IPS-NIHi7 (cell line): ENCODE measurements at regions not wholly inside any gene's neighbourhood (a gene's known extent, or its start where the extent isn't known, plus 50 kb on each side); places are given as distances from the start of the nearest gene placed in this dataset.
"Not testable (repeated sequence)": the region's sequence is repeated elsewhere in the genome, so short reads cannot be mapped to it uniquely, and the experiment has no call there.

Experiments used
- DNase-seq: peaks from one replicate; pipeline ENCODE4 v3.0.0; 2012; ENCODE audit warnings: mixed read lengths; ENCODE audit errors: extremely low spot score

DNA sequence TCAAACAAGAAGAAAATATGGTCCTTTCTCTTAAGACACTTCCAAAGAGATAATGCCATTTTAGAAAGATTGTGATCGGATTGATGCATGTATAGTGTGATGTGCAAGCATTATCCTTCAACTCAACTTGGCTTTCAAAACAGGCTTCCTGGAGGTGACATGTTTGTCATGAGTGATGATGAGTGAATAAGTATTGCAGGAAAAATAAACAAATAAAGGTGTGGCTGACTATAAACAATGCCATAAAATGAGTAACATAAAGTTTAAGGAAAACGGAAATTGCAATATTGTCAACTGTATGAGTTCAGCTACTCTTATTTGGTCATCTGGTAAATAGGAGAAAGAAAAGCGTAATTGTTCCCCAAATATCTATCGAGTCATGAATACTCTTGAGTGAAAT, 1283.7 kb downstream of the PCDH9 start:
- no peak for DNase-seq

DNA sequence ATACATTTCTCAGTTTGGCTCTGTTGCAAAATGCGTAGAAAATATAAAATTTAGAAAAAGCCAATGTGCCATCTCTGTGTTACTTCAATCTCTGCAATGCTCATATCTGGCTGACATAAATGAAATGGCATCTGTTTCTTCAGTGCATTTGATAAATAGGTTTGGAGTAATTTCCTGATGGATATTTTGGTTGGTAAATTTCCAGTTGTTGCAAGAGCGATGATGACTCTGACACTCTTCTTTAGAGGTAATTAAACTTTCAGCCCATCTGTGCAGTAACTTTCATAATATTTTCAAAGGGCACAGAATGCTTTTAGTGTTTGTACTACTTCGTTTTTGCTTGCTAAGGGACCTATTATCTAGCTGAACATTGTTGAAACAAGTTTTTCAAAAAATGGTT, 1286.4 kb downstream of the PCDH9 start:
- no peak for DNase-seq

DNA sequence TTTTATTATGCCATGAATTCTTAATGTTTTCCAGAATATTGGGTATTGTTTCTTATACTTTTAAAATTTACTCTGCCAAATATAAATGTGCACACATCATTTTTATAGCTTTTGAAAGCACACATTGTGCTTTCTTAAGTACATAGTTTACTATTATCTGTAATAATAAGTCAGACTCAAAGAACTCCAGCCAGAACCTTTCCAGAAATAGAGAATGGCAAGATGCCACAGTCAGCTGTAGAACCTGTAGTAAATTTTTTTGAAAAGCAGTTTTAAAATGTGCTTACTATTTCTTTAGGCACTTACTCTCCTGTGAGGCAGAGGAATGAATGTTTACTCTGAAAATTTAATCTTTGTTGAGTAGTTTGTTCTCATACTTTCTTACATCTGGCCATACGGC, 1287.1 kb downstream of the PCDH9 start:
- DNase-seq: no peak

DNA sequence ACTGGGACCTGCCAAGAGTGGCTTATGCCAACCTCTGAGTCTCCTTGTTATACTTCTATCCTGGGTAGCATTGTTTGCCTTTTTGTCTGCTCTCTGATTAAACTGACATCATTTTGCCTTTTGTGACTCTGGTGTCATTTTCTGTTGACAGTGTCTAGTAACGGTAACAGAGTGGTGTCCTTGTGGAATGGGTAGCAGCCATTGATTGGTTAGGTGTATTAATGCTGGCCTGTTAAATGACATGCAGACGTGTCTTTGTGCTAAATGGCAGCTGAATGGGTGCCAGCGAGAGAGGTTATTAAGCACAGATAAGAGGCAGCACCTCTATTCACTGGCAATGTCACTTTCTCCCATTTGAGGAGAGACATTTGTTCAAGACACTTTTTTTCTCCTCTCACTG, 1289.4 kb downstream of the PCDH9 start:
- DNase-seq: no peak

DNA sequence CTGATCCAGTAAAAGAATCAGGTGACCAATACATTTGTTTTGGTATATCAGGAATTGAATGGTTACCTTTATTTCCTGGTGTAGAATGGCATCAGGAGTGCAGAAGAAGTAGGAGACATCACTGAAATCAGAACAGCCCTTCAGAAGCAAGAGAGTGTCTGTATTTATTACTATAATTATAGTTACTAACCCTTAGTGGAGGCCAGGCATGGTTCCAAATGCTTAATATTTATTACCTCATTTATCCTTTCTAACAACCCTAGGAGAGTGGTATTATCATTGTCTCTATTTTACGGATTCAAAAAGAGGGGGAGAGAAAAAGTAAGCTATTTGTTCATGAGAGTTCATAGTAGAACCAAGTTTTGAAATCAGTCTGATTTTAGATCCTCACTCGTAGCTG, 1292.9 kb downstream of the PCDH9 start:
- no peak for DNase-seq

DNA sequence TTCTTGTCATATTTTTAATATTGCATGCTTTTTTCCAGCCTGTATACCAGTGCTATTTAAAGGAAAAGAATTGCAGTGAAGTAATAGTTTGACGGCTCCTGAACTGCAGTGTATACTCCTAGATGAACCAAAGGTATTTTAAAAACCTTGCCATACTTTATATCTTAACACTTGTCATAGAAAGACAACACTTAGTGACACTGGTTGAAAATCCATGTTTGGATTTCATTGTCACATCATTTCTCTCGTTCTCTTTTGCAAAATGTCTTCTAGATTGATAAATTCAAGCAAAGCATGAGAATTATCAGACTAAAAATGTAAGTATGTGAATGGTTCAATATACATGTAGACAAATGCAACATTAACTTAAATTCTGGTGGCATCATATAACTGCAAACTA, 1293.9 kb downstream of the PCDH9 start:
- no peak for DNase-seq

DNA sequence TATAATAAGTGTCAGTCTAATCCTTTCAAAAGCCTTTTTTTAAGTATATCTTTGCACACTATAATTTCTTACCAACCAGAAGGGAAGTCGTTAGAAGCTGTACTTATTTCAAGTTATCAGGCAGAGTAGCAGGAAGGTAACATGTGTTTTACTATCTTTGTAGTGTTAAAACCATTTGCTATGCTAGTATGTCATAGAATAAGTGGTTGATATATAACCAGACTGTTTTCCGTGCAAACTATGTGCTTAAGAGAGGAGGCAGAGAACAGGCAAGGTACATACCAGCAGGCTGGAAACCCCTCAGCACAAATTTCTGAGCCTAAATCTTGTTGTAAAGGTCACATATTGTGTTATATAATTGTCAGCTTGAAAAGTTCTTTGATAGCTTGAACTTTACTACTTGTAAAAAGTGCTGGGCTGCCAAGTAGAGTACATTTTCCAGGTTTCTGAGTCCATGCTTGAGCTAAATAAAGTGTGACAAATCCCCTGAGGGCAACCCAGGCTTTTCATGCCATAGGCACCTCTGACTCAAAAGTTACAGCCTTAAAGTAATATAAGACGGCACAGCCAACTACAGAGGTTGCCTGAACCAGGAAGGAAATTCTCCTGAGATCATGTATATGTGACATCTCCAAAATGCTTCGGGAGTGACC, 1297.4 kb downstream of the PCDH9 start:
- DNase-seq: no peak

DNA sequence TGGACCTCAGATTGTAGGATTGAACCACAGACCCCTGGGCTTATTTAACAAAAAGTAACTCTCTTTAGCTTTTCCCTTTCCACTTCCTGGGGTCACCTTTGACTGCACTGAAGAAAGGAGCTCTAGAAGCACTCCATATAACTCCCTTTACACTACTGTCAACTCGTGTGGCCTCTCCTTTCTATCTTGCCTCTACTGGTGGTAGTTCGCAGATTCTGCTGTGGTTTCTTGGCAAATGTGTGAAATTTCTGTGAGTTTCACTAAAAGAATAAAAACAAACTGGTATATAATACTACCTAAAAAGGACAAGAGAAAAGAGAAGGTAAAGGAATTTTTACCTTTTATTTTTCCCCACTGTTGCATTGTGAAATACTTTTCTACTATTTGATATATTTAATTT, 1298.1 kb downstream of the PCDH9 start:
- no peak for DNase-seq

DNA sequence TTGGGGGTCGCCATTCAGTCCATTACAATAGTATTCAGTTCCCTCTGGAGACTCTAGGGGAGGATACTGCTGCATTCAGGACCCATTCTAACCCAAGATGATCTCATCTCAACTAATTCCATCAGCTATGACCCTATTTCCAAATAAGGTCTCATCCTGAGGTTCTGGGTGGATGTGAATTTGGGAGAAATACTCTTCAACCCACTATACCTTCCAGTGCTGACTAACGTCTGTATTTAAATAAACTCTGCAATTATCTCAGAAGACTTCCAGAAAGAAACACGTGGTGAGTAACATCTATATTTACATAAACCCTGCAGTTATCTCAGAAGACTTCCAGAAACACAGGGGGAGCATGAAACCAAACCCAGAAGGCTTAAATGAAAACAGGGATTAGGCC, 1300.7 kb downstream of the PCDH9 start:
- DNase-seq: no peak

DNA sequence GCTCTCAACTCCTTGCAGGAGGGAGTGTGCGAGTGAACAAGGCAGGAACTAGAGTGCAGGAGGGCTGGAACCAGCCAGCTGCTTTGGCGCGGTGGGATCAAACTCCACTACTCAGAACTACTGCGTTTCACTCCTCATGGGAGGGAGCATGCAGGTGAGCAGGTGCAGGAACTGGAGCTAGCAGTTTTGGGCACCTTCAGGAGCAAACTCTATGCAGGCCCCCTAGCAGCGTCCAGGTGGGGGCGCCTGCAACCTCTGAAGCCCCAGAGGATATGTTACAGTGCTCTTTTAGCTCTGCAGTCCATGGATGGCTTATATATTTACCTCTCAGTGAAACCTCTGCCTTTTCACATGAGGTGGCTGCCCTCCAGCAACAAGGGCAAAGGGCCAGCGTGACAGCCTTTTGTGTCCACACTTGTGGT, 1303.4 kb downstream of the PCDH9 start:
- peak; percentile 58 for DNase-seq

DNA sequence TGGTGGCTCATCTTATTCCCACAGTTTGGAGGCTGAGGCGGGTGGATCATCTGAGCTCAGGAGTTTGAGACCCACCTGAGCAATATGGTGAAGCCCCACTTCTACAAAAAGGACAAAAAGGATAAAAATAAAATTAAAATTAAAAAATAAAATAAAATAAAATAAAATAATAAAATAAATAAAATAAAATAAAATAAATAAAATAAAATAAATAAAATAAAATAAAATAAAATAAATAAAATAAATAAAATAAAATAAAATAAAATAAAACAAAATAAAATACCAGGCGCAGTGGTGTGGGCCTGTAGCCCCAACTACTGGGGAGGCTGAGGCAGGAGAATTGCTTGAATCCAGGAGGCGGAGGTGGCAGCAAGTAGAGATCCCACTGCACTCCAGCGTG, 1307.3 kb downstream of the PCDH9 start:
- DNase-seq: not testable (repeated sequence)

DNA sequence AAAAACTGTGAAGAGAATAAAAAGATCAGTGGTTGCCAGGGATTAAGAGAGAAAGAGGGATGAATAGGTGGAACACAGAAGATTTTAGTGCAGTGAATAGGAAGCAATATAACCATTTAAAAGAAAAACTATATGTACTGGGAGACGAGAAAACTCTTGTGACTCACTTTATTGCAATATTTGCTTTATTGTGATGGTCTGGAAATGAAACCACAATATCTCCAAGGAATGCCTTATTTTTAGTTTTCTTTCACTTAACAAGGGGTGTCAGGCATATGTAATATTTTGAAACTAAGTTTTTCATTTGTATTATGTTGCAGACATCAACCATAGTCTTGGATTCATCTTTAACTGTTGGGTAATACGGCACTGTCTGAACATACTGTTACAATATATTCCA, 1308.2 kb downstream of the PCDH9 start:
- no peak for DNase-seq

DNA sequence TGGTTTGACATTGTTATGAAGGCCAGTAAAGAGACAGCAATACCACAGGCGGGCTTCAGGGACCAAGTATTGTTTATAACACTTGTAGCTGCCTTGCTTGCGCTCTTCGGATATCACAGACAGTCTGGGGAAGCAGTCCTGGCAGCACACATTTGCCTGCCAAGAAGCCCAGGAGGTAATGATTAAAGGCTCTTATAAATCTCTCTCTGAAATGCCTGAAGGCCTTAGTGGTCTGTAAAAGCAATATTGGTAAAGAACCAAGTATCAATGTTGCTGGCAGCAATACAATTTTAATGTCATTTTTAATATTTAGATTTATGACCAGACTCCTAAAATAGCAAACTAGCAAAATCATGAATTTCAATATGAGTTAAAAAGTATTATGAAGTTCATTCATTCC, 1312.4 kb downstream of the PCDH9 start:
- no peak for DNase-seq

DNA sequence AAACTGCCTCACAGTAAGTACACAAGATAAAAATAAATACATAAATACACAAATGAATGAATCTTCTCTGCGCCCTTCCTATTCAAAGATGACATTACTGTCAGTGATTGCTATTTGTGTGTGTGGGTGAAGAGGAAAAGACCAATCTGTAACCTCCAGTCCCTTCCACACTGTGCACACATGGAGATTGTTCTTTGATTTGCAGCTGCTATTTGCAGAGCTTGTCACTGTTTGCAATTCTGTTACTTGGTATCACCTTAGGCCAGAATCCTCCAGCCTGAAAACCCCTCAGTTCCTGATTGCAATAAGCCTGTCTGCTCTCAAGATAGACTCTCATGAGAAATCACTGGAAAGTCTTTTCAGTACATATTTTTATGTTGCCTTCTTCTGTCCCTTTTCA, 1314.9 kb downstream of the PCDH9 start:
- no peak for DNase-seq

DNA sequence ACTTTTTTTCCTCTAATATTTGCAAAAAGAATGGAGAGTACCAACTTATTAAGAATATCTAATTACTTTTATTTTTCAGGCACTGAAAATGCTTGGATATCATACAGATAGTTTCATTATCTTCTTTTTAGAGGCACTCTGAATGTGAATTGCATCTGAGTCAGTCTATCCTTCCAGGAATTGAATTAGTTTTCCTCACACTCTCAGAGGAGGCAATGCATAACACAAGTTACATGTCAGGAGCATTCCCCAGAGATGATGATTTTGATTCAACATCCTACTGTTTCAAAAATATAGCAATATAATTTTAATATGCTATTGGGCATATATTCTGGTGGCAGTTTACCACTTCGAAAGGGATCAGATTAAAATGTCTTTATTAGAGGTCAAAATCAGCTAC, 1315.4 kb downstream of the PCDH9 start:
- no peak for DNase-seq

DNA sequence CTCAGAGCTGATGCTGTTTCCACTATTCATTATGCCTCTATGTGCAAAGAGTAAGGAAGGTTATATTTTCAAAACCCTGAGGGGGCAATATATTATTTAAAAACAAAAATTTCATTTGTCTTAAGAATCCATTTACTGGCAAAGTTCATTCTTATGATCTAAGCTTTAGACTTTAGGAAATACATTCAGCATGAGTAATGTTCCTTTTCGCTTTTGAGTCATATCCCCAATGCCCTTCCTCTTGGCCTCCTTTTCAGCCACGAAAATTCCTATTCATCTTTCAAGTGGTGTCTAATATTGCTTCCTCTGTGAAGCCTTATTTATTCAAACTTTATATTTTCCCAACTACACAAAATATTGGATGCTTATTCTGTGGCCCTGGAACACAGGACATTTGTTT, 1317.0 kb downstream of the PCDH9 start:
- DNase-seq: no peak

DNA sequence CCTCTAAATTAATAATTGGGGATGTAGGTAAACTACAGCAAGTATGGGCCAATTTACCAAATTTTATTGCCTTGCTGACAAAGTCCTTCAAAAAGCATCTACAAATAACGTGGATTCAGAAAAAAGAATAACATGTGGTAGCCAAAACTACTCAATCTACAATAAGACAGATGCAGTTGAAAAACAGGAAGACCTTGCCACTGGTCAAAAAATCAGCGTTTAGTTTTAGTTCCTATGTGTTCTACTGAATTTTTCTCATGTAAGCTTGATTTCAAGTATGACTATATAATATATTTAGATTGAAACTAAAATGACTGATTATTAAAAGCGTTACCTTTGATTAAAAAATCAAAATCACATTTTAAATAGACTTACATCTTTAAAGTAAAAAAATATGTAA, 1317.6 kb downstream of the PCDH9 start:
- DNase-seq: no peak

DNA sequence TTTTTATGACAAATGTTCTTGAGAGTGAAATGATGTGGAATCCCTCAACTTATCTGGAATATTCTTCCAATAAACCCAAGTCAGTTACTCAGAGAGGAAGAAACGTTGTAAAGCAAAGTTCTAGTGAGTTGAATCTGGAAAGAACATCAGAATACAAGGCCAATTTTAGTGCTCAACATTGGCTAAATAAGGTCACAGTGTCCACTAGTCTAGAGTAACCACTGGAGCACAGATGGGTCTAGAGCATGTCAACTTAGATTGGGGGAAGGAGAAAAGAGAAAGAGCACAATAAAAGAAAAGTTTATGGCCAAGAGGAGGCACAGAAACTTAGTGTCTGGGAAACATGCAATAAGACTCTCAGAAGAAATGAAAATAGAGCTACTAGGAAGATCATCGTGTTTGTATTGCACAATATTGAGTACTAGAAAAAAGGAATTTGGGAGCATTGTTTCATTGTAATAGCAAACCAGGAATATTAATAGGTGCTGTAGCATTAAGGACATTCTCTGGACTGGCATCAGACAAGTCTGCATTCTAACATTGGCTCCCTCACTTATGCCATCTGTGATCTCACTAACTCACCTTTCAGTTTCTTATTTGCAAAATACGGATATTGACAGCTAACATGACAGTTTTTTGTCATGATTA, 1318.5 kb downstream of the PCDH9 start:
- DNase-seq: no peak

DNA sequence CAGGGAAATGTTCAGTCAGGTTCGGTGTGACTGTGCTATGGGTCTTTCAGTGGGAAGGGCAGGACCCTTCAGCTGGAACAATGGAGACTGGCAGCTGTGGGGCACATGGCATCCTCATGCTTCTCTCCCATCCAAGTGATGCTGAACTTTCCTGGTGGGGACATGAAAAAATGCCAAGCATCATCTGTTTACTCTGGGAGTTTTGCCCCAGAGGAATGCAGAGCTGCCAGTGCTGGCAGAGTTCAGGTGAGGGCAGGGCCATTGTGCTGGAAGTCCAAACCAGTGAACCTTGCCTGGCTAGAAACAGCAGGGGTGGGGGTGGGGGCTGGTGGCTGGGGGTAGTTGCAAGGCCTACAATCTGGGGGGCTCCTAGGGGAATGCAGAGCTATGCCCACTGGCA, 1320.6 kb downstream of the PCDH9 start:
- no peak for DNase-seq

DNA sequence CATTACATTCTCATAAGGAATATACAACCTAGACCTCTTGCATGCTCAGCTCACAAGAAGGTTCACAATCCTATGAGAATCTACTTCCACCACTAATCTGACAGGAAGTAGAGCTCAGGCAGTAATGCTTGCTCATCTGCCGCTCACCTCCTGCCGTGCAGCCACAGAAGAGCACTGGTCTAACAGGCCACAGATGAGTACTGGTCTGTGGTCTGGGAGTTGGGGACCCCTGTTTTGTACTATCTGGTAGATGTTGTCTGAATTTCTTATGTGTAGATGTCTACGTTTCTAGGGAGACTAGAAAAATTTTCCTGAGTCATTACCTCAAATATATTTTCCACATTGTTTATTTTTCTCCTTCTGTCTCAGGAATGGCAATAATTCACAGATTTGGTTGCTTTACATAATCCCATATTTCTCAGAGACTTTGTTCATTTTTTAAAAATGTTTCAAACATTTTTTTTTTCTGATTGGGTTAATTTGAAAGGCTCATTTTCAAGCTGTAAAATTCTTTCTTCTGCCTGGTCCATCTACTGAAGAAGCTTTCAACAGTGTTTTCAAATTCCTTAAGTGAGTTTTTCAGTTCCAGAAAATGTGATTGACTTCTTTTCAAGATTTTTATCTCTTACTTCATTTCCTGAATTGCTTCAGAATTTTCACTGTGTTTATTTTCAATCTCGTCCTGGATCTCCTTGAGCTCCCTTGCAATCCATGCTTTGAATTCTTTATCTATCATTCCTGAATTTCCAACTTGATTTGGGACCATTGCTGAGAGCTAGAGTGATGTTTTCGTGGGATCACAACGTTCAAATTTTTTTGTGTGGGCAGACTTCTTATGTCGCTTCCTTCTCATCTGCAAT, 1322.2 kb downstream of the PCDH9 start:
- DNase-seq: no peak

DNA sequence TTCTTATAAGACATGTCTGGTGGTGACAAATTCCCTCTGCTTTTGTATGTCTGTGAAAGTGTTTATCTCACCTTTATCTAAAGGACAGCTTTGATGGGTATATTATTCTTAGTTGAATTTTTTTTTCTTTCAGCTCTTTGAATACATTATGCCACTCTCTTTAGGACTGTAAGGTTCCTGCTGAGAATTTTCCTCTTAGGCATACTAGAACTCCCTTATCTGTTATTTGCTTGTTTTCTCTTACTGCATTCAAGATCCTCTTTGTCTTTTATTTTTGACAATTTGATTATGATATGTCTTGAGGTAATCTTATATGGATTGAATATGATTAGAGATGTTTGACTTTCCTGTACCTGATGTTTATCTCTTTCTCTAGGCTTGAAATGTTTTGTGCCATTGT, 1328.4 kb downstream of the PCDH9 start:
- no peak for DNase-seq

DNA sequence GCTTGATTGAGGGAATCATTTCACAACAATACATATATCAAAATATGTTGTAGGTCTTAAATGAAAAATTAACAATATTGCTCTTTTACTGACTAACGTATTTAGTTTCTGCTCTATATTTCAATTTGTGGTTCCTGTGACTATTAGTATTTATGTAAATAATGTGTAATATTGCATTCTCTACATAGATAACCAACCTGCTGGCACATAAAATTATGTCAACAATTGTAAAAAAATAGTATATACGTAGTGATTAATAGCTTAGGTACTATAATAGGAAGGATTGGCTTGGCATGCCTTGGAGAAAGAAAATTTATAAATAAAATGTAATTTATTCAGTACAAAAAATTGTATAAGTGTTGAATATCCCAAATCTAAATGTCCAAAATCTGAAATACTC, 1336.1 kb downstream of the PCDH9 start:
- no peak for DNase-seq

DNA sequence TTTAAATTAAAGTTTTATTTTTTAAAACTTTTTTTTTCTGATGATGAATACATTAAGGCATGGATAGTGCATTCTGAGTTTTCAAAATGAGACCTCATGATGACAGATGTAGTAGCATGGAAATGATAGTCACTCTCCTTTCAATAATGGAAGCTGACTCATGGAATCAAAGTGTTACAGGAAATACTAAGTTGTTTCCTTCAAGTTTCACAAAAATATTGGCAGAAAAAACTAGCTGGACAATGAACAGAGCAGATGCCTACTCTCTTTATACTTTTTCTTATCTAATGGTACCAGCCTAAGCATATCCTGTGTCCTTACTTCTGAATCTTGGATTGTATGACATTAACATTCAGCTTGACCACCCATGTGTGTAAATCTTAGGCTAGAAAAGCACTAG, 1337.3 kb downstream of the PCDH9 start:
- DNase-seq: no peak
